K562 (cell line): ENCODE measurements at regions not wholly inside any gene's neighbourhood (a gene's known extent, or its start where the extent isn't known, plus 50 kb on each side); places are given as distances from the start of the nearest gene placed in this dataset.

ENCODE experiments used
- ATAC-seq: fragments of 200-7000 bp; cut with Tn5 transposase; 3 replicates; pipeline ENCODE4 v1.9.1; 2020; ENCODE audit warnings: moderate library complexity
- BruUV-seq: library from RNA; stranded (reverse); fragments of 400-500 nt; replicated peaks from 2 replicates; lab custom pipeline; 2021; lab: Mats Ljungman, UMichigan
- CTCF ChIA-PET: fragments of 300-600 bp; formaldehyde crosslinking; extraction: SDS; loops from one replicate; lab custom pipeline; 2021; ENCODE audit warnings: low intra/inter-chr PET ratio; lab: Yijun Ruan, JAX
- POLR2A ChIA-PET: fragments of 300-600, 350-650 bp; sonication (Branson Sonifier 250); formaldehyde crosslinking; extraction: SDS; loops from one replicate; lab custom pipeline; 2021; ENCODE audit warnings: antibody characterized with exemption, inconsistent platforms; lab: Yijun Ruan, JAX
- DNase-seq, 4 experiments: peaks; one replicate each; pipeline versions ENCODE4 v3.0.0 to v3.0.0-alpha.2; 2011 to 2018; ENCODE audit warnings: low spot score in 3 of 4, mixed read lengths in 3 of 4; ENCODE audit errors: extremely low read depth in 1 of 4
- FAIRE-seq: peaks from 2 replicates; lab custom pipeline; 2011; peaks lifted over from hg19 to GRCh38; lab: Jason Lieb, UNC
- H2AFZ ChIP-seq: 2 replicates; pipeline ENCODE4 v1.6.0; 2011; ENCODE audit warnings: low read depth, low read length, control low read depth, inconsistent platforms
- H3K27ac ChIP-seq: fragments of 200-600 bp; 3 replicates; pipeline ENCODE4 v1.8.0; 2011; ENCODE audit warnings: low read depth, mild to moderate bottlenecking, control low read depth, inconsistent platforms, low read length, moderate library complexity, mixed read lengths; ENCODE audit errors: extremely low read depth
- H3K27me3 ChIP-seq, 2 experiments: fragments of 300-600 bp in 1 of 2; 2 replicates in 1 of 2; 3 replicates in 1 of 2; pipeline versions ENCODE4 v1.6.0 to v1.8.0; 2011; ENCODE audit warnings: inconsistent platforms in 2 of 2, low read length in 2 of 2, mild to moderate bottlenecking in 1 of 2, mixed read lengths in 1 of 2, moderate library complexity in 1 of 2; ENCODE audit not compliant: control insufficient read depth in 2 of 2, insufficient read depth in 2 of 2
- H3K36me3 ChIP-seq: fragments of 300-600 bp; 3 replicates; pipeline ENCODE4 v1.8.0; 2011; ENCODE audit warnings: mild to moderate bottlenecking, low read length, inconsistent platforms; ENCODE audit not compliant: control insufficient read depth, insufficient read depth
- H3K4me1 ChIP-seq, 2 experiments: fragments of 200-600 bp in 1 of 2; replicated peaks in 1 of 2; 2 replicates in 1 of 2; 3 replicates in 1 of 2; pipeline versions ENCODE4 v1.5.1 to v1.8.0; 2011; ENCODE audit warnings: inconsistent platforms in 2 of 2, low read length in 2 of 2, mild to moderate bottlenecking in 1 of 2, mixed read lengths in 1 of 2, moderate library complexity in 1 of 2; ENCODE audit not compliant: control insufficient read depth in 2 of 2, insufficient read depth in 2 of 2
- H3K4me2 ChIP-seq: 2 replicates; pipeline ENCODE4 v1.6.1; 2011; ENCODE audit warnings: low read length, control low read depth, inconsistent platforms, mixed read lengths; ENCODE audit not compliant: insufficient read depth
- H3K4me3 ChIP-seq: fragments of 200-600 bp; sonication (generic), shearing (Covaris generic); 2 replicates; pipeline ENCODE4 v1.5.1; 2016; ENCODE audit warnings: control low read depth, inconsistent platforms
- H3K79me2 ChIP-seq: fragments of 200-600 bp; 3 replicates; pipeline ENCODE4 v1.8.0; 2011; ENCODE audit warnings: low read length, inconsistent platforms; ENCODE audit not compliant: control insufficient read depth, insufficient read depth
- H3K9ac ChIP-seq, 2 experiments: 2 replicates each; pipeline versions ENCODE4 v1.6.0 to v1.6.1; 2011; ENCODE audit warnings: low read depth in 2 of 2, low read length in 2 of 2, control low read depth in 1 of 2, inconsistent platforms in 1 of 2, mild to moderate bottlenecking in 1 of 2, mixed read lengths in 1 of 2; ENCODE audit not compliant: insufficient read depth in 1 of 2
- H3K9me1 ChIP-seq: one replicate; pipeline ENCODE4 v1.6.0; 2011; ENCODE audit warnings: inconsistent platforms, mild to moderate bottlenecking, low read length, moderate library complexity; ENCODE audit not compliant: control insufficient read depth, insufficient read depth
- H3K9me3 ChIP-seq: replicated peaks from 2 replicates; pipeline ENCODE4 v1.5.1; 2011; ENCODE audit warnings: low read depth, low read length, inconsistent platforms; ENCODE audit not compliant: control insufficient read depth, insufficient read depth
- H4K20me1 ChIP-seq: replicated peaks from 2 replicates; pipeline ENCODE4 v1.6.1; 2011; ENCODE audit warnings: low read length, inconsistent platforms, mixed read lengths; ENCODE audit not compliant: control insufficient read depth, insufficient read depth
- DACH1 ChIP-seq: fragments of 450-650 bp; IDR thresholded peaks from 2 replicates; pipeline ENCODE4 v1.6.1; 2018; ENCODE audit not compliant: partially characterized antibody
- E2F6 ChIP-seq, 2 experiments: IDR thresholded peaks; 2 replicates each; pipeline ENCODE4 v1.6.1; 2011; ENCODE audit warnings: borderline replicate concordance in 1 of 2, control low read depth in 1 of 2, low read depth in 1 of 2, low read length in 1 of 2, mild to moderate bottlenecking in 1 of 2, mixed read lengths in 1 of 2, moderate library complexity in 1 of 2; ENCODE audit not compliant: insufficient read depth in 1 of 2, insufficient read length in 1 of 2, poor library complexity in 1 of 2, severe bottlenecking in 1 of 2; ENCODE audit errors: extremely low read depth in 1 of 2
- ELF1 ChIP-seq: fragments of 200-800 bp; sonication (Bioruptor generic); IDR thresholded peaks from 2 replicates; pipeline ENCODE4 v1.6.1; 2016; ENCODE audit warnings: missing genetic modification characterization, missing compliant biosample characterization
- ETV6 ChIP-seq, 3 experiments: fragments of 150-350 bp in 1 of 3; sonication (generic) in 1 of 3; formaldehyde crosslinking in 1 of 3; IDR thresholded peaks; 2 replicates each; pipeline versions ENCODE4 v1.6.1 to v1.8.0; 2014 to 2022; ENCODE audit warnings: borderline replicate concordance in 2 of 3, low read depth in 2 of 3, antibody characterized with exemption in 1 of 3, low read length in 1 of 3, mild to moderate bottlenecking in 1 of 3, missing genetic modification reagents in 1 of 3
- NCOA2 ChIP-seq, 2 experiments: fragments of 450-650 bp; IDR thresholded peaks; 2 replicates each; pipeline ENCODE4 v1.6.1; 2018; ENCODE audit warnings: mild to moderate bottlenecking in 2 of 2, moderate library complexity in 1 of 2; ENCODE audit not compliant: partially characterized antibody in 2 of 2
- NKRF ChIP-seq: fragments of 450-650 bp; IDR thresholded peaks from 2 replicates; pipeline ENCODE4 v1.6.1; 2016; ENCODE audit warnings: borderline replicate concordance
- POLR2AphosphoS2 ChIP-seq: IDR thresholded peaks from 2 replicates; pipeline ENCODE4 v1.6.1; 2012; ENCODE audit warnings: low read length, improper control_type of control experiment
- PRMT5 ChIP-seq: sonication (generic); formaldehyde crosslinking; IDR thresholded peaks from 2 replicates; pipeline ENCODE4 v1.5.0; 2020; ENCODE audit warnings: missing genetic modification reagents
- SIX5 ChIP-seq, 2 experiments: IDR thresholded peaks; 2 replicates each; pipeline ENCODE4 v1.6.1; 2011; ENCODE audit warnings: low read length in 2 of 2, borderline replicate concordance in 1 of 2, low read depth in 1 of 2, mild to moderate bottlenecking in 1 of 2, moderate library complexity in 1 of 2; ENCODE audit not compliant: insufficient read depth in 1 of 2
- ZFP36 ChIP-seq: fragments of 150-350 bp; IDR thresholded peaks from 2 replicates; pipeline ENCODE4 v1.6.1; 2018; ENCODE audit warnings: low read length, low read depth; ENCODE audit not compliant: partially characterized antibody
- ZNF133 ChIP-seq: fragments of 250-450 bp; sonication (Bioruptor Pico); IDR thresholded peaks from 2 replicates; pipeline ENCODE4 v1.4.0; 2020; ENCODE audit warnings: mild to moderate bottlenecking
- ZNF212 ChIP-seq: fragments of 450-650 bp; formaldehyde crosslinking; IDR thresholded peaks from 2 replicates; pipeline ENCODE4 v1.4.0; 2020; ENCODE audit warnings: mild to moderate bottlenecking
- ZNF740 ChIP-seq, 3 experiments: fragments of 200-800 bp in 1 of 3; sonication (Bioruptor generic) in 1 of 3; sonication (generic) in 1 of 3; formaldehyde crosslinking in 1 of 3; IDR thresholded peaks; 2 replicates each; pipeline versions ENCODE4 v1.6.1 to v1.8.0; 2016 to 2022; ENCODE audit warnings: mild to moderate bottlenecking in 2 of 3, missing compliant biosample characterization in 2 of 3, missing genetic modification characterization in 2 of 3, missing genetic modification reagents in 1 of 3
- WGBS: fragments of 100-300 bp; shearing (Covaris generic); methylation state at CpG from one replicate; pipeline ENCODE4 v1.1.6; 2016; ENCODE audit warnings: low coverage, mixed read lengths; ENCODE audit not compliant: insufficient coverage; ENCODE audit errors: missing lambda C conversion rate; 5-methylcytosine and 5-hydroxymethylcytosine counted together
- in situ Hi-C: fragments of 300-500 bp; cut with MboI; formaldehyde crosslinking; loops from 4 replicates; pipeline ENCODE4 v1.15.0; 2018; ENCODE audit warnings: inconsistent platforms, mixed read lengths
- intact Hi-C: fragments of 100-400 bp; cut with micrococcal nuclease; formaldehyde crosslinking; loops from 2 replicates; pipeline ENCODE4 v1.14.2; 2022

- TF ChIP-seq NKRF (no peak), ELF1 (tag) (no peak), ZNF740 (CRISPR knock-in tag; IDR thresholded peaks at IDR 0.05) (no peak), ZNF740 (tag; IDR thresholded peaks at IDR 0.05) (no peak), ETV6 (IDR thresholded peaks at IDR 0.05; ENCODE audit: borderline replicate concordance in 1 of 2, low read depth in 2 of 2, low read length in 1 of 2) (no peak), ETV6 (CRISPR knock-in tag; IDR thresholded peaks at IDR 0.05; ENCODE audit: borderline replicate concordance) (no peak), PRMT5 (CRISPR knock-in tag) (no peak)
Measured at GRCh38 chr9:113649054-113649453, 185.5 kb downstream of the RGS3 start (continued).

- no TSS peak for BruUV-seq
- WGBS = 3% methylated on average over 2 of the region's 2 CpGs
- no peak overlapping the region for H3K9ac ChIP-seq
- TF ChIP-seq ZNF133 (CRISPR knock-in tag) (no peak), ZNF212 (CRISPR knock-in tag) (no peak), E2F6 (IDR thresholded peaks at IDR 0.05; ENCODE audit: borderline replicate concordance in 1 of 2, extremely low read depth in 1 of 2, insufficient read depth in 1 of 2, insufficient read length in 1 of 2, low read depth in 1 of 2, low read length in 1 of 2, poor library complexity in 1 of 2, severe bottlenecking in 1 of 2) (no peak), SIX5 (IDR thresholded peaks at IDR 0.05; ENCODE audit: borderline replicate concordance in 1 of 2, insufficient read depth in 1 of 2, low read depth in 1 of 2, low read length in 2 of 2) (no peak), ZFP36 (peak; percentile 24), POLR2AphosphoS2 (no peak), ZNF740 (CRISPR knock-in tag; IDR thresholded peaks at IDR 0.05) (no peak), ZNF740 (tag; IDR thresholded peaks at IDR 0.05) (no peak), NCOA2 (IDR thresholded peaks at IDR 0.05; ENCODE audit: partially characterized antibody in 2 of 2) (no peak), DACH1 (no peak)
Measured at GRCh38 chr9:113649855-113650206, 186.3 kb downstream of the RGS3 start.

More at GRCh38 chr9:113649855-113650206, 186.3 kb downstream of the RGS3 start:
- ATAC-seq (no peak), DNase-seq (no peak), FAIRE-seq (no peak)
- ChIA-PET CTCF (no interaction called here), POLR2A (interaction anchor here (0.7 kb wide), 1 partner anchor 48 kb away, joined by 4 read pairs; no protein-coding TSS in a partner anchor)
- H3K4me3 ChIP-seq = no peak overlapping the region
- H3K4me2 ChIP-seq = no peak overlapping the region
- in situ Hi-C loops = loop anchor here (10.0 kb wide), 2 partner anchors 345 to 535 kb away; partner anchors contain the start of gene RNF183
- H2AFZ ChIP-seq = no peak overlapping the region
- peaks cover 12 to 53% of the 10 kb centered on the region in 2 experiments; a peak in 4 of 5 replicates for H3K27me3 ChIP-seq
- no peaks in the 10 kb centered on the region for H3K4me1 ChIP-seq
- intact Hi-C loops = loop anchor here (10.0 kb wide), 1 partner anchor 345 kb away; the partner anchor contains the start of gene RNF183
- no peak overlapping the region for H3K27ac ChIP-seq
- H4K20me1 ChIP-seq = no peaks in the 10 kb centered on the region
- H3K36me3 ChIP-seq = no peaks in the 10 kb centered on the region
- H3K9me3 ChIP-seq = no peaks in the 10 kb centered on the region
- no peaks in the 10 kb centered on the region for H3K9me1 ChIP-seq
- H3K79me2 ChIP-seq = no peaks in the 10 kb centered on the region
